ENCODE measurements at regions not wholly inside any gene's neighbourhood (a gene's known extent, or its start where the extent isn't known, plus 50 kb on each side); places are given as distances from the start of the nearest gene placed in this dataset.

GRCh38 chr2:107502539-107502938 lies 324.2 kb upstream of the RGPD4 start:
- TF ChIP-seq, protein P1, sequence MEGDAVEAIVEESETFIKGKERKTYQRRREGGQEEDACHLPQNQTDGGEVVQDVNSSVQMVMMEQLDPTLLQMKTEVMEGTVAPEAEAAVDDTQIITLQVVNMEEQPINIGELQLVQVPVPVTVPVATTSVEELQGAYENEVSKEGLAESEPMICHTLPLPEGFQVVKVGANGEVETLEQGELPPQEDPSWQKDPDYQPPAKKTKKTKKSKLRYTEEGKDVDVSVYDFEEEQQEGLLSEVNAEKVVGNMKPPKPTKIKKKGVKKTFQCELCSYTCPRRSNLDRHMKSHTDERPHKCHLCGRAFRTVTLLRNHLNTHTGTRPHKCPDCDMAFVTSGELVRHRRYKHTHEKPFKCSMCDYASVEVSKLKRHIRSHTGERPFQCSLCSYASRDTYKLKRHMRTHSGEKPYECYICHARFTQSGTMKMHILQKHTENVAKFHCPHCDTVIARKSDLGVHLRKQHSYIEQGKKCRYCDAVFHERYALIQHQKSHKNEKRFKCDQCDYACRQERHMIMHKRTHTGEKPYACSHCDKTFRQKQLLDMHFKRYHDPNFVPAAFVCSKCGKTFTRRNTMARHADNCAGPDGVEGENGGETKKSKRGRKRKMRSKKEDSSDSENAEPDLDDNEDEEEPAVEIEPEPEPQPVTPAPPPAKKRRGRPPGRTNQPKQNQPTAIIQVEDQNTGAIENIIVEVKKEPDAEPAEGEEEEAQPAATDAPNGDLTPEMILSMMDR (IDR thresholded peaks at IDR 0.05), result no peak
- TF ChIP-seq POLR2A (IDR thresholded peaks at IDR 0.05), result no peak

All from esophagus squamous epithelium (tissue), 4 donors.